GM21619 (cell line): ENCODE measurements at regions not wholly inside any gene's neighbourhood (a gene's known extent, or its start where the extent isn't known, plus 50 kb on each side); places are given as distances from the start of the nearest gene placed in this dataset.
"Not testable (repeated sequence)": the region's sequence is repeated elsewhere in the genome, so short reads cannot be mapped to it uniquely, and the experiment has no call there.

Experiments used
- ATAC-seq: cut with Tn5 transposase; IDR thresholded peaks from one replicate; pipeline ENCODE4 v1.9.1; 2021; ENCODE audit not compliant: unreplicated experiment

- not testable (repeated sequence) for ATAC-seq
Measured at GRCh38 chr9:82433290-82433931, 444.8 kb downstream of the SPATA31D1 start.

GRCh38 chr9:82436475-82436874, 447.9 kb downstream of the SPATA31D1 start:
- no peak for ATAC-seq

GRCh38 chr9:82437183-82437582, 448.6 kb downstream of the SPATA31D1 start:
- not testable (repeated sequence) for ATAC-seq

GRCh38 chr9:82438581-82438980, 450.0 kb downstream of the SPATA31D1 start:
- no peak for ATAC-seq

GRCh38 chr9:82443312-82443711, 454.7 kb downstream of the SPATA31D1 start:
- no peak for ATAC-seq

GRCh38 chr9:82445556-82445955, 457.0 kb downstream of the SPATA31D1 start:
- ATAC-seq: no peak

GRCh38 chr9:82447343-82447742, 458.8 kb downstream of the SPATA31D1 start:
- no peak for ATAC-seq

GRCh38 chr9:82449986-82450385, 461.4 kb downstream of the SPATA31D1 start:
- ATAC-seq: no peak

GRCh38 chr9:82454509-82455190, 466.1 kb downstream of the SPATA31D1 start:
- ATAC-seq: no peak

- no peak for ATAC-seq
Measured at GRCh38 chr9:82456642-82457041, 468.1 kb downstream of the SPATA31D1 start.

- ATAC-seq: no peak
Measured at GRCh38 chr9:82457298-82457697, 468.7 kb downstream of the SPATA31D1 start.

- no peak for ATAC-seq
Measured at GRCh38 chr9:82457891-82458290, 469.3 kb downstream of the SPATA31D1 start.

GRCh38 chr9:82458296-82458695, 469.7 kb downstream of the SPATA31D1 start:
- ATAC-seq: no peak

- no peak for ATAC-seq
Measured at GRCh38 chr9:82466616-82467260, 478.2 kb downstream of the SPATA31D1 start.

GRCh38 chr9:82467436-82467835, 478.9 kb downstream of the SPATA31D1 start:
- ATAC-seq: no peak

GRCh38 chr9:82474235-82474634, 485.7 kb downstream of the SPATA31D1 start:
- no peak for ATAC-seq

GRCh38 chr9:82475584-82476301, 487.2 kb downstream of the SPATA31D1 start:
- ATAC-seq: no peak

- no peak for ATAC-seq
Measured at GRCh38 chr9:82480921-82481320, 492.3 kb downstream of the SPATA31D1 start.

GRCh38 chr9:82487935-82488312, 499.4 kb downstream of the SPATA31D1 start:
- ATAC-seq: no peak

- ATAC-seq: no peak
Measured at GRCh38 chr9:82488313-82489200, 500.0 kb downstream of the SPATA31D1 start.
